CD1c-positive myeloid dendritic cell (primary cell): ENCODE measurements at regions not wholly inside any gene's neighbourhood (a gene's known extent, or its start where the extent isn't known, plus 50 kb on each side); places are given as distances from the start of the nearest gene placed in this dataset.
"Not testable (repeated sequence)": the region's sequence is repeated elsewhere in the genome, so short reads cannot be mapped to it uniquely, and the experiment has no call there.

Experiments
- DNase-seq: peaks from one replicate; pipeline ENCODE4 v3.0.0-alpha.2; 2016; ENCODE audit errors: extremely low spot score

- no peak for DNase-seq
Measured at GRCh38 chr18:78784861-78785260, 194.8 kb upstream of the SALL3 start.

- DNase-seq: no peak
Measured at GRCh38 chr18:78785706-78786105, 193.9 kb upstream of the SALL3 start.

GRCh38 chr18:78786776-78787175 lies 192.8 kb upstream of the SALL3 start:
- DNase-seq: no peak

- no peak for DNase-seq
Measured at GRCh38 chr18:78787751-78788150, 191.9 kb upstream of the SALL3 start.

GRCh38 chr18:78788161-78788560 lies 191.5 kb upstream of the SALL3 start:
- no peak for DNase-seq

GRCh38 chr18:78789850-78790249 lies 189.8 kb upstream of the SALL3 start:
- DNase-seq: no peak

GRCh38 chr18:78790511-78790910 lies 189.1 kb upstream of the SALL3 start:
- no peak for DNase-seq

- no peak for DNase-seq
Measured at GRCh38 chr18:78790960-78791359, 188.7 kb upstream of the SALL3 start.

- no peak for DNase-seq
Measured at GRCh38 chr18:78792094-78792493, 187.5 kb upstream of the SALL3 start.

- DNase-seq: no peak
Measured at GRCh38 chr18:78792736-78793135, 186.9 kb upstream of the SALL3 start.

- DNase-seq: no peak
Measured at GRCh38 chr18:78793313-78794070, 186.1 kb upstream of the SALL3 start.

- no peak for DNase-seq
Measured at GRCh38 chr18:78794071-78794430, 185.6 kb upstream of the SALL3 start.

- no peak for DNase-seq
Measured at GRCh38 chr18:78796693-78797455, 182.7 kb upstream of the SALL3 start.

GRCh38 chr18:78797499-78797898 lies 182.1 kb upstream of the SALL3 start:
- no peak for DNase-seq

- DNase-seq: no peak
Measured at GRCh38 chr18:78798402-78799175, 181.0 kb upstream of the SALL3 start.

GRCh38 chr18:78799382-78800089 lies 180.1 kb upstream of the SALL3 start:
- DNase-seq: no peak

GRCh38 chr18:78800102-78800851 lies 179.3 kb upstream of the SALL3 start:
- not testable (repeated sequence) for DNase-seq

- DNase-seq: no peak
Measured at GRCh38 chr18:78801011-78801410, 178.6 kb upstream of the SALL3 start.

- DNase-seq: no peak
Measured at GRCh38 chr18:78803104-78803503, 176.5 kb upstream of the SALL3 start.

- DNase-seq: no peak
Measured at GRCh38 chr18:78804206-78805030, 175.2 kb upstream of the SALL3 start.
